ENCODE measurements at regions not wholly inside any gene's neighbourhood (a gene's known extent, or its start where the extent isn't known, plus 50 kb on each side); places are given as distances from the start of the nearest gene placed in this dataset.

- no peak for TF ChIP-seq POLR2AphosphoS5 (IDR thresholded peaks at IDR 0.05)
- TF ChIP-seq POLR2A (IDR thresholded peaks at IDR 0.05), result no peak
- DNase-seq, result no peak
- H3K9me3 ChIP-seq, result no peaks in the 10 kb centered on the region
These were observed 313.6 kb upstream of the CD180 start for GRCh38 chr5:67510204-67510603.

GRCh38 chr5:67509402-67510186 lies 313.0 kb upstream of the CD180 start:
- in situ Hi-C loops (cut with MboI; ENCODE audit: low pct_ligation_motif_present in 1 of 4, low pct_unique_long_range_greater_than_20kb in 1 of 4, low sequenced_read_pairs in 3 of 4), result no loop called here
- no peak for DNase-seq
- H3K27ac ChIP-seq, result no peak overlapping the region
- intact Hi-C loops (cut with DNase I; ENCODE audit: low total_unique reads), result no loop called here
- no peaks in the 10 kb centered on the region for H3K27me3 ChIP-seq
- H3K36me3 ChIP-seq, result no peaks in the 10 kb centered on the region
- no peaks in the 10 kb centered on the region for H3K9me3 ChIP-seq
- 63 to 76% methylated on average over 5 of the region's 5 CpGs for WGBS, 2 donors (ENCODE audit: low coverage in 1 of 2)
- no peak for TF ChIP-seq POLR2A (IDR thresholded peaks at IDR 0.05)
- no peak for TF ChIP-seq EP300 (IDR thresholded peaks at IDR 0.05; ENCODE audit: low read depth)
- TF ChIP-seq CTCF (IDR thresholded peaks at IDR 0.05), result no peak
- TF ChIP-seq POLR2AphosphoS5 (IDR thresholded peaks at IDR 0.05), result no peak
- no peaks in the 10 kb centered on the region for H3K4me1 ChIP-seq
- H3K4me3 ChIP-seq, result no peak overlapping the region

More at GRCh38 chr5:67510204-67510603, 313.6 kb upstream of the CD180 start:
- no peak overlapping the region for H3K4me3 ChIP-seq
- intact Hi-C loops (cut with DNase I; ENCODE audit: low total_unique reads) (no loop called here), in situ Hi-C loops (cut with MboI; ENCODE audit: low pct_ligation_motif_present in 1 of 4, low pct_unique_long_range_greater_than_20kb in 1 of 4, low sequenced_read_pairs in 3 of 4) (no loop called here)
- no peaks in the 10 kb centered on the region for H3K27me3 ChIP-seq
- H3K36me3 ChIP-seq, result no peaks in the 10 kb centered on the region
- H3K27ac ChIP-seq, result no peak overlapping the region
- H3K4me1 ChIP-seq, result no peaks in the 10 kb centered on the region

- 40 to 52% methylated on average over 1 to 2 of the region's 2 CpGs for WGBS, 2 donors (ENCODE audit: low coverage in 1 of 2)
- in situ Hi-C loops (cut with MboI; ENCODE audit: low pct_ligation_motif_present in 1 of 4, low pct_unique_long_range_greater_than_20kb in 1 of 4, low sequenced_read_pairs in 3 of 4) (no loop called here), intact Hi-C loops (cut with DNase I; ENCODE audit: low total_unique reads) (no loop called here)
- H3K4me3 ChIP-seq, result no peak overlapping the region
- no peak for TF ChIP-seq POLR2AphosphoS5 (IDR thresholded peaks at IDR 0.05)
- TF ChIP-seq POLR2A (IDR thresholded peaks at IDR 0.05), result no peak
- TF ChIP-seq EP300 (IDR thresholded peaks at IDR 0.05; ENCODE audit: low read depth), result no peak
- TF ChIP-seq CTCF (IDR thresholded peaks at IDR 0.05), result no peak
- no peaks in the 10 kb centered on the region for H3K27me3 ChIP-seq
- no peak for DNase-seq
- no peak overlapping the region for H3K27ac ChIP-seq
- no peaks in the 10 kb centered on the region for H3K9me3 ChIP-seq
- H3K4me1 ChIP-seq, result no peaks in the 10 kb centered on the region
- H3K36me3 ChIP-seq, result no peaks in the 10 kb centered on the region
These were observed 309.6 kb upstream of the CD180 start for GRCh38 chr5:67506241-67506640.

- intact Hi-C loops (cut with DNase I; ENCODE audit: low total_unique reads) (no loop called here), in situ Hi-C loops (cut with MboI; ENCODE audit: low pct_ligation_motif_present in 1 of 4, low pct_unique_long_range_greater_than_20kb in 1 of 4, low sequenced_read_pairs in 3 of 4) (no loop called here)
- Histone ChIP-seq H3K36me3 (no peaks in the 10 kb centered on the region), H3K27me3 (no peaks in the 10 kb centered on the region), H3K27ac (no peak overlapping the region), H3K4me1 (no peaks in the 10 kb centered on the region), H3K9me3 (peaks cover 0 to 4% of the 10 kb centered on the region in 2 donors), H3K4me3 (no peak overlapping the region)
- DNase-seq, result no peak
- no peak for TF ChIP-seq EP300 (IDR thresholded peaks at IDR 0.05; ENCODE audit: low read depth)
- no peak for TF ChIP-seq POLR2A (IDR thresholded peaks at IDR 0.05)
- TF ChIP-seq CTCF (IDR thresholded peaks at IDR 0.05), result no peak
- TF ChIP-seq POLR2AphosphoS5 (IDR thresholded peaks at IDR 0.05), result no peak
- WGBS, 2 donors (ENCODE audit: low coverage in 1 of 2), result 87 to 100% methylated on average over 1 of the region's 1 CpG
These were observed 306.4 kb upstream of the CD180 start for GRCh38 chr5:67502951-67503350.

GRCh38 chr5:67496051-67496450 lies 299.5 kb upstream of the CD180 start:
- WGBS, 2 donors (ENCODE audit: low coverage in 1 of 2), result 78 to 100% methylated on average over 1 of the region's 1 CpG
- intact Hi-C loops (cut with DNase I; ENCODE audit: low total_unique reads), result no loop called here
- Histone ChIP-seq H3K27me3 (no peaks in the 10 kb centered on the region), H3K4me1 (peaks cover 6 to 31% (median 13%) of the 10 kb centered on the region in 4 donors), H3K9me3 (peaks cover 0 to 4% of the 10 kb centered on the region in 2 donors), H3K27ac (no peak overlapping the region), H3K4me3 (no peak overlapping the region), H3K36me3 (no peaks in the 10 kb centered on the region)
- TF ChIP-seq CTCF (IDR thresholded peaks at IDR 0.05) (no peak), EP300 (IDR thresholded peaks at IDR 0.05; ENCODE audit: low read depth) (no peak), POLR2A (IDR thresholded peaks at IDR 0.05) (no peak), POLR2AphosphoS5 (IDR thresholded peaks at IDR 0.05) (no peak)
- in situ Hi-C loops (cut with MboI; ENCODE audit: low pct_ligation_motif_present in 1 of 4, low pct_unique_long_range_greater_than_20kb in 1 of 4, low sequenced_read_pairs in 3 of 4), result no loop called here
- no peak for DNase-seq
